ENCODE measurements at regions not wholly inside any gene's neighbourhood (a gene's known extent, or its start where the extent isn't known, plus 50 kb on each side); places are given as distances from the start of the nearest gene placed in this dataset.

DNA sequence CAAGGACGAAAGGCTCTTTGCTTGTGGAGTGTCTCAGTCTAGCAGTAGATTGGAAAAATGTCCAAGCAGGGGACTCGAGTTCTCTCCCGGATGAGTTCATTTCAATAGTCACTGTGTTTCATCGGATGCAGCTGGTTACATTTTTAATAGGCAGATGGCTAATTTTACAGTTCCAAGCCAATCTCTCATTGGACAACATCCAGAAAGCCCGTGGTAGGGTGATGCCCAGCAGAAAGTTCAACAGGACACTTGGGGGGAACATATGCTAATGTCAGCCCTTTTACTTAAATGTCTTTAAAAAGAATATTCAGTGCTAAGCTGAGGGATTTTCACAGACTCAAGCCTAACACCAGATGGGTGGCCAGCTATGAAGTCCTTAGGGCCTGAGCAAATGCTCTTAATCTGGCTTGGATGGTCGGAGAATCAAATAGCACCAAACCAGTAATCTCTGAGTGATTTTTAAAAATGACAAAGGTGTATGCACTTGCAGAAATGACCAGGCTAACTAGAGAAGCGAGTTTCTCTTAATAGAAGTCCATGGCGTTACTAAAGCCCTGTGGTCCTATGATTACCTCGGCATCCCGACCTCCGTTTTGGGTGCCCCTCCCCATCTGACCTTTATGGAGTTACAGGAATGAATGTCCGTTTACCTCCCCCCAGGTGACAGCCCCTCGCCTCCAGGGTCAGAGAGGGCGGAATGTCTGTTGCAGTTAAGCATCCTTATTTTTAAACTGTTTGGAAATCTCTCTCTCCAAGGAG, 289.2 kb upstream of the SALL1 start:
- no peak for TF ChIP-seq TCF12 (IDR thresholded peaks at IDR 0.05; ENCODE audit: low read depth)
- TF ChIP-seq, protein P1, sequence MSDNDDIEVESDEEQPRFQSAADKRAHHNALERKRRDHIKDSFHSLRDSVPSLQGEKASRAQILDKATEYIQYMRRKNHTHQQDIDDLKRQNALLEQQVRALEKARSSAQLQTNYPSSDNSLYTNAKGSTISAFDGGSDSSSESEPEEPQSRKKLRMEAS (IDR thresholded peaks at IDR 0.05) = no peak
- no peak for TF ChIP-seq ZBTB7A (IDR thresholded peaks at IDR 0.05; ENCODE audit: low read depth)
- no peak for TF ChIP-seq CEBPB (IDR thresholded peaks at IDR 0.05)
- TF ChIP-seq, protein P2, sequence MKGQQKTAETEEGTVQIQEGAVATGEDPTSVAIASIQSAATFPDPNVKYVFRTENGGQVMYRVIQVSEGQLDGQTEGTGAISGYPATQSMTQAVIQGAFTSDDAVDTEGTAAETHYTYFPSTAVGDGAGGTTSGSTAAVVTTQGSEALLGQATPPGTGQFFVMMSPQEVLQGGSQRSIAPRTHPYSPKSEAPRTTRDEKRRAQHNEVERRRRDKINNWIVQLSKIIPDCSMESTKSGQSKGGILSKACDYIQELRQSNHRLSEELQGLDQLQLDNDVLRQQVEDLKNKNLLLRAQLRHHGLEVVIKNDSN (IDR thresholded peaks at IDR 0.05) = no peak
- TF ChIP-seq RAD21 (IDR thresholded peaks at IDR 0.05; ENCODE audit: low read depth) = no peak
- TF ChIP-seq FOXM1 (IDR thresholded peaks at IDR 0.05; ENCODE audit: borderline replicate concordance, low read depth) = no peak
- no peak for TF ChIP-seq TAF1 (IDR thresholded peaks at IDR 0.05; ENCODE audit: low read depth)
- no peak for TF ChIP-seq CREB1 (IDR thresholded peaks at IDR 0.05; ENCODE audit: low read depth)

DNA sequence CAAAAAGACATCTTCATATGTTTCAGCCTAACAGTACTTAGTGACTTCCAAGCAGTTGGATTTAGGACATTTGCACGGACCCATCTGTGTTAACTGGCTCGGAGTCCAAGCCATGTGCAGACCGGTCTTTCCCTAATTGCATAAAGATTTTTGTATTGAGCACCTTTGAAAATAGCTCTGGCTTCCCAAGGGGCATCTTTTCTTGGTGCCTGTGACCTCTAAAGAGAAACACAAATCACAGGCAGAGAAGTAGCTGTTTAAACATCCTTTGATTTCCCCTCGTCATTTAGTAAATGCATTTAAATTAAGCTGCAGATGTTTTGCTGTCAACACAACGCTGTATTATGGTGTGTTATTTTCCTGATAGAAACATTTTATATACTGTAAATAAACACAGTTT, 288.2 kb upstream of the SALL1 start:
- TF ChIP-seq, protein P1 (IDR thresholded peaks at IDR 0.05) = no peak
- no peak for TF ChIP-seq YY1 (IDR thresholded peaks at IDR 0.05; ENCODE audit: low read depth)
- no peak for TF ChIP-seq TCF12 (IDR thresholded peaks at IDR 0.05; ENCODE audit: low read depth)
- no peak for TF ChIP-seq ZBTB7A (IDR thresholded peaks at IDR 0.05; ENCODE audit: low read depth)
- no peak for TF ChIP-seq EGR1 (IDR thresholded peaks at IDR 0.05)
- TF ChIP-seq FOXM1 (IDR thresholded peaks at IDR 0.05; ENCODE audit: borderline replicate concordance, low read depth) = no peak
- TF ChIP-seq TEAD4 (IDR thresholded peaks at IDR 0.05) = no peak
- TF ChIP-seq NFIC (IDR thresholded peaks at IDR 0.05) = no peak
- TF ChIP-seq CREB1 (IDR thresholded peaks at IDR 0.05; ENCODE audit: low read depth) = no peak
- no peak for TF ChIP-seq CEBPB (IDR thresholded peaks at IDR 0.05)
- TF ChIP-seq, protein P3, sequence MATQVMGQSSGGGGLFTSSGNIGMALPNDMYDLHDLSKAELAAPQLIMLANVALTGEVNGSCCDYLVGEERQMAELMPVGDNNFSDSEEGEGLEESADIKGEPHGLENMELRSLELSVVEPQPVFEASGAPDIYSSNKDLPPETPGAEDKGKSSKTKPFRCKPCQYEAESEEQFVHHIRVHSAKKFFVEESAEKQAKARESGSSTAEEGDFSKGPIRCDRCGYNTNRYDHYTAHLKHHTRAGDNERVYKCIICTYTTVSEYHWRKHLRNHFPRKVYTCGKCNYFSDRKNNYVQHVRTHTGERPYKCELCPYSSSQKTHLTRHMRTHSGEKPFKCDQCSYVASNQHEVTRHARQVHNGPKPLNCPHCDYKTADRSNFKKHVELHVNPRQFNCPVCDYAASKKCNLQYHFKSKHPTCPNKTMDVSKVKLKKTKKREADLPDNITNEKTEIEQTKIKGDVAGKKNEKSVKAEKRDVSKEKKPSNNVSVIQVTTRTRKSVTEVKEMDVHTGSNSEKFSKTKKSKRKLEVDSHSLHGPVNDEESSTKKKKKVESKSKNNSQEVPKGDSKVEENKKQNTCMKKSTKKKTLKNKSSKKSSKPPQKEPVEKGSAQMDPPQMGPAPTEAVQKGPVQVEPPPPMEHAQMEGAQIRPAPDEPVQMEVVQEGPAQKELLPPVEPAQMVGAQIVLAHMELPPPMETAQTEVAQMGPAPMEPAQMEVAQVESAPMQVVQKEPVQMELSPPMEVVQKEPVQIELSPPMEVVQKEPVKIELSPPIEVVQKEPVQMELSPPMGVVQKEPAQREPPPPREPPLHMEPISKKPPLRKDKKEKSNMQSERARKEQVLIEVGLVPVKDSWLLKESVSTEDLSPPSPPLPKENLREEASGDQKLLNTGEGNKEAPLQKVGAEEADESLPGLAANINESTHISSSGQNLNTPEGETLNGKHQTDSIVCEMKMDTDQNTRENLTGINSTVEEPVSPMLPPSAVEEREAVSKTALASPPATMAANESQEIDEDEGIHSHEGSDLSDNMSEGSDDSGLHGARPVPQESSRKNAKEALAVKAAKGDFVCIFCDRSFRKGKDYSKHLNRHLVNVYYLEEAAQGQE (IDR thresholded peaks at IDR 0.05; ENCODE audit: low read depth) = no peak
- no peak for TF ChIP-seq TAF1 (IDR thresholded peaks at IDR 0.05; ENCODE audit: low read depth)
- no peak for TF ChIP-seq RAD21 (IDR thresholded peaks at IDR 0.05; ENCODE audit: low read depth)
- no peak for TF ChIP-seq EP300 (IDR thresholded peaks at IDR 0.05; ENCODE audit: borderline replicate concordance)

DNA sequence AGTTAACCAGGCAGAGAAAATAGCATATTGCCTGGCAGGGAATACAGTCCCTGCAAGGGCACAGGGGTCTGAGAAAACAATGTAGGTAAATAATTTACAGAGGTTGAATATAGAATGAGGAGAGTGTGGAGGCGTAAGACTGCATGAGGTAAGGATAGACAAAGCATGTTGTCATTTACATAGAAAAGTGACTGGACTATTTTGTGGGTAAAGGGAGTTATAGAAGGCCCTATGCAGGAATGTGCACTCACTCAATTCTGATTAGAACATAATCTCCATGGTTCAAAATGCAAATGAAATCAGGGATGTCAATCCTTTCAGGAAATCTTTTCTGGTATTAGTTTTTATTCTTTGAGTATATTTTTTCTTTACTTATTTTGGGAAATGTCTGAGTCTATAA, 285.7 kb upstream of the SALL1 start:
- TF ChIP-seq, protein P3 (IDR thresholded peaks at IDR 0.05; ENCODE audit: low read depth) = no peak
- TF ChIP-seq, protein P1 (IDR thresholded peaks at IDR 0.05) = no peak
- TF ChIP-seq RAD21 (IDR thresholded peaks at IDR 0.05; ENCODE audit: low read depth) = no peak

DNA sequence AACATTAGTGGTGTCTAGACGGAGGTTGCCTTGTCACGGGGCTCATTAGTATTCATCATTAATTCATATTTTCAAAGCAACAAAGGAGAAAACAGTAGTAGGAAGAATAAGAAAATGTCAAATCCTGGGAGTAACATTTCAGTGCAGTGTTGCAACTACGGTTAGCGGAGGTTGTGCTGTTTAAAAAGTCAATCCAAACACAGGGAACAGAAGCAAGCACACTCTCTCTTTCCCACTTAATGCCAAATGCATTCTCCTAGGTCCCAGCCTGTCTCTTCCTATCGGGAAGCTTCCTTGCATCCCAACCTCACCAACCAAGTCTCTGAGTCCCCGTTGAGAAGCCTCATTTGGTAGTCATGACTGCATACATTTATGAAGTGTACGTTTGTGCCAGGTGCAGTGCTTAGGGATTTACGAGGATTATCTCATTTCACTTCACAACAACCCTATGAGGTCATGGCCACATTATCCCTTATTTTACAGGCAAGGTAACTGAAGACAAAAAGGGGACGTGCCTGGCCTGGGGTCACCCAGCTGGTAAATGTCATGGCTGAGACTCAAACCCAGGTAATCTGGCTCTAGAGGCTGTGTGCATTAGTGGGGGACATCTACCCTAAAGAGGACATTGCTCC, 283.6 kb upstream of the SALL1 start:
- TF ChIP-seq YY1 (IDR thresholded peaks at IDR 0.05; ENCODE audit: low read depth) = no peak
- no peak for TF ChIP-seq TEAD4 (IDR thresholded peaks at IDR 0.05)
- TF ChIP-seq, protein P2 (IDR thresholded peaks at IDR 0.05) = no peak
- no peak for TF ChIP-seq TCF12 (IDR thresholded peaks at IDR 0.05; ENCODE audit: low read depth)
- TF ChIP-seq EP300 (IDR thresholded peaks at IDR 0.05; ENCODE audit: borderline replicate concordance) = no peak
- TF ChIP-seq CREB1 (IDR thresholded peaks at IDR 0.05; ENCODE audit: low read depth) = no peak
- no peak for TF ChIP-seq ZBTB7A (IDR thresholded peaks at IDR 0.05; ENCODE audit: low read depth)
- TF ChIP-seq EGR1 (IDR thresholded peaks at IDR 0.05) = no peak
- TF ChIP-seq RAD21 (IDR thresholded peaks at IDR 0.05; ENCODE audit: low read depth) = no peak
- TF ChIP-seq, protein P1 (IDR thresholded peaks at IDR 0.05) = no peak
- no peak for TF ChIP-seq TAF1 (IDR thresholded peaks at IDR 0.05; ENCODE audit: low read depth)
- TF ChIP-seq, protein P3 (IDR thresholded peaks at IDR 0.05; ENCODE audit: low read depth) = no peak
- no peak for TF ChIP-seq FOXM1 (IDR thresholded peaks at IDR 0.05; ENCODE audit: borderline replicate concordance, low read depth)
- TF ChIP-seq CEBPB (IDR thresholded peaks at IDR 0.05) = no peak
